Testis (tissue), 2 donors: ENCODE measurements at regions not wholly inside any gene's neighbourhood (a gene's known extent, or its start where the extent isn't known, plus 50 kb on each side); places are given as distances from the start of the nearest gene placed in this dataset.

Source experiments
- DNase-seq: peaks from one replicate; pipeline ENCODE4 v3.0.0-alpha.2; 2019
- H3K27ac ChIP-seq, 2 donors: fragments of 200-600 bp; sonication (generic); one replicate each; pipeline ENCODE4 v1.5.1; 2019
- H3K27me3 ChIP-seq: fragments of 200-600 bp; sonication (generic); one replicate; pipeline ENCODE4 v1.5.1; 2019
- H3K36me3 ChIP-seq: fragments of 200-600 bp; sonication (generic); one replicate; pipeline ENCODE4 v1.5.1; 2017; ENCODE audit warnings: low read depth; ENCODE audit errors: missing control alignments
- H3K4me1 ChIP-seq: fragments of 200-600 bp; sonication (generic); one replicate; pipeline ENCODE4 v1.5.1; 2019
- H3K4me3 ChIP-seq, 2 donors: fragments of 200-600 bp; sonication (generic); one replicate each; pipeline ENCODE4 v1.5.1; 2017 to 2019
- H3K9me3 ChIP-seq: fragments of 200-600 bp; sonication (generic); one replicate; pipeline ENCODE4 v1.5.1; 2017
- POLR2A ChIP-seq: fragments of 450-650 bp; IDR thresholded peaks from one replicate; pipeline ENCODE4 v1.6.1; 2017; ENCODE audit warnings: antibody characterized with exemption, mild to moderate bottlenecking, moderate library complexity
- WGBS, 2 donors: methylation state at CpG; one replicate each; pipeline ENCODE4 v1.1.5; 2018; 5-methylcytosine and 5-hydroxymethylcytosine counted together
- intact Hi-C: fragments of 100-400 bp; cut with DNase I; formaldehyde crosslinking; loops from one replicate; pipeline ENCODE4 v1.15.1; 2023; ENCODE audit warnings: low total_unique reads
- TF ChIP-seq, protein P1 (sequence below), 3 experiments: fragments of 450-650 bp in 2 of 3; fragments of 200-600 bp in 1 of 3; sonication (generic) in 1 of 3; IDR thresholded peaks; one replicate each; pipeline ENCODE4 v1.5.1; 2016 to 2019; ENCODE audit warnings: antibody characterized with exemption in 3 of 3, mild to moderate bottlenecking in 2 of 3, moderate library complexity in 1 of 3

DNA sequence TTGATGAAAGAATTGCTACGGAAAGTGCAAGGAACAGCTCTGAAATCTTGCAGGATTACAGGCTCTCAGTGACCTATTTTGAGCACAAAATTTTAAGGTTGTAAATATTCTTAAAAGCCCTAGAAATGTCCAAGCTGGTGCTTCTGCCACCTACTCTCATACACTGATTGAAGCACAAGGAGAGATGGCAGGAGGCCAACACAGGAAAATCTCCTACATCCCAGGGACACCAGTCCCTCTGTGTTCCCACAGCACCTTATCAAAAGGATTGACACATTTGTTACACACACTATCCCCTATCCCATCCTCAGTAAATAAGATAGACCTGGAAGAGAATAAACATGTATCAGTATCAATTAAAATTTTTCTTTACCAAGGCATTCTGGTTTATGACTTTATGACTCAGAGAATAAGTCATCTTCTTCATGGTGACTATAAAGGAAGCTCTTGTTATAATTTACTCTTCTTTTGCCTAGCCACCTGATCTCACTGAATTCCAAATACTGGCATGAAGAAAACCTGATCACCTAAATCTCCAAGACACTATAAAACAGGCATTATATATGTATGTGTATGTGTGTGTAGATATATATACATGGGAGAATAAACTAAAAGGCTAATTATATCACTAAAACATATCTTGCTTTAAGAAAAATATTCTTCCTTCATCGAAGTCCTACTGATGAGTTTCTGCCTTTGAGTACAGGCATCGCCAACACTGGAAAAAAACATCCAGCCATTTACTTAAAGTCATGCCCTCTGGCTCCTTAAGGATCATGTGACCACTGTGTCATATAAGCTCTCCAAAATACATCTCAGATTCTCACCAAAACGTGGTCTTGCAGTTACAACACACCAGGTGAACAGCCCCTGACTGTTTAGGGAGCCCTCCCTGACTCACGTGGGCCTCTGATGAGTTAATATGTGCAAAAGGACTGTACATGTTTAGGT lies 208.1 kb upstream of the NR2F2 start:
- H3K4me3 ChIP-seq: no peak overlapping the region
- peak; percentile 49 for DNase-seq
- H3K36me3 ChIP-seq: no peaks in the 10 kb centered on the region
- intact Hi-C loops: no loop called here
- no peak overlapping the region for H3K27ac ChIP-seq
- no peaks in the 10 kb centered on the region for H3K4me1 ChIP-seq
- no peak for TF ChIP-seq POLR2A
- TF ChIP-seq, protein P1, sequence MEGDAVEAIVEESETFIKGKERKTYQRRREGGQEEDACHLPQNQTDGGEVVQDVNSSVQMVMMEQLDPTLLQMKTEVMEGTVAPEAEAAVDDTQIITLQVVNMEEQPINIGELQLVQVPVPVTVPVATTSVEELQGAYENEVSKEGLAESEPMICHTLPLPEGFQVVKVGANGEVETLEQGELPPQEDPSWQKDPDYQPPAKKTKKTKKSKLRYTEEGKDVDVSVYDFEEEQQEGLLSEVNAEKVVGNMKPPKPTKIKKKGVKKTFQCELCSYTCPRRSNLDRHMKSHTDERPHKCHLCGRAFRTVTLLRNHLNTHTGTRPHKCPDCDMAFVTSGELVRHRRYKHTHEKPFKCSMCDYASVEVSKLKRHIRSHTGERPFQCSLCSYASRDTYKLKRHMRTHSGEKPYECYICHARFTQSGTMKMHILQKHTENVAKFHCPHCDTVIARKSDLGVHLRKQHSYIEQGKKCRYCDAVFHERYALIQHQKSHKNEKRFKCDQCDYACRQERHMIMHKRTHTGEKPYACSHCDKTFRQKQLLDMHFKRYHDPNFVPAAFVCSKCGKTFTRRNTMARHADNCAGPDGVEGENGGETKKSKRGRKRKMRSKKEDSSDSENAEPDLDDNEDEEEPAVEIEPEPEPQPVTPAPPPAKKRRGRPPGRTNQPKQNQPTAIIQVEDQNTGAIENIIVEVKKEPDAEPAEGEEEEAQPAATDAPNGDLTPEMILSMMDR (IDR thresholded peaks at IDR 0.05): no peak
- H3K9me3 ChIP-seq: no peaks in the 10 kb centered on the region
- H3K27me3 ChIP-seq: no peaks in the 10 kb centered on the region
- 81 to 84% methylated on average over 5 of the region's 5 CpGs for WGBS, 2 donors

- TF ChIP-seq, protein P1 (IDR thresholded peaks at IDR 0.05): no peak
- TF ChIP-seq POLR2A: no peak
- WGBS, 2 donors: 77 to 89% methylated on average over 7 of the region's 7 CpGs
- Histone ChIP-seq H3K4me1 (no peaks in the 10 kb centered on the region), H3K36me3 (no peaks in the 10 kb centered on the region), H3K27me3 (no peaks in the 10 kb centered on the region), H3K4me3 (no peak overlapping the region), H3K9me3 (no peaks in the 10 kb centered on the region), H3K27ac (no peak overlapping the region)
- intact Hi-C loops: no loop called here
- DNase-seq: no peak
Observed at GRCh38 chr15:96123028-96123400, 207.5 kb upstream of the NR2F2 start.

- intact Hi-C loops: no loop called here
Observed at GRCh38 chr15:96123630-96124187, 206.8 kb upstream of the NR2F2 start.

GRCh38 chr15:96124436-96124835 lies 206.1 kb upstream of the NR2F2 start:
- Histone ChIP-seq H3K9me3 (no peaks in the 10 kb centered on the region), H3K27ac (no peak overlapping the region), H3K27me3 (no peaks in the 10 kb centered on the region), H3K4me3 (no peak overlapping the region), H3K36me3 (no peaks in the 10 kb centered on the region), H3K4me1 (no peaks in the 10 kb centered on the region)
- DNase-seq: no peak
- TF ChIP-seq, protein P1 (IDR thresholded peaks at IDR 0.05): no peak
- no peak for TF ChIP-seq POLR2A
- intact Hi-C loops: no loop called here
- 88 to 97% methylated on average over 5 of the region's 5 CpGs for WGBS, 2 donors

More at GRCh38 chr15:96123630-96124187, 206.8 kb upstream of the NR2F2 start:
- DNase-seq: no peak
- 72 to 79% methylated on average over 5 of the region's 5 CpGs for WGBS, 2 donors
- Histone ChIP-seq H3K27me3 (no peaks in the 10 kb centered on the region), H3K9me3 (no peaks in the 10 kb centered on the region), H3K27ac (no peak overlapping the region), H3K4me3 (no peak overlapping the region), H3K4me1 (no peaks in the 10 kb centered on the region), H3K36me3 (no peaks in the 10 kb centered on the region)
- TF ChIP-seq, protein P1 (IDR thresholded peaks at IDR 0.05): no peak
- TF ChIP-seq POLR2A: no peak
